BJ (cell line): ENCODE measurements at regions not wholly inside any gene's neighbourhood (a gene's known extent, or its start where the extent isn't known, plus 50 kb on each side); places are given as distances from the start of the nearest gene placed in this dataset.

Experiments
- CTCF ChIA-PET: fragments of 350-600 bp; formaldehyde crosslinking; extraction: SDS; loops from one replicate; lab custom pipeline; 2021; ENCODE audit warnings: antibody characterized with exemption, inconsistent platforms; lab: Yijun Ruan, JAX
- POLR2A ChIA-PET: fragments of 300-600 bp; sonication (Branson Sonifier 250); formaldehyde crosslinking; extraction: SDS; loops from one replicate; lab custom pipeline; 2021; ENCODE audit warnings: antibody characterized with exemption; lab: Charles Lee
- DNase-seq: peaks from one replicate; pipeline ENCODE4 v3.0.0-alpha.2; 2011; ENCODE audit warnings: low read depth
- H3K27me3 ChIP-seq: 2 replicates; pipeline ENCODE4 v1.6.0; 2011; ENCODE audit warnings: low read length; ENCODE audit not compliant: control insufficient read depth, insufficient read depth
- H3K36me3 ChIP-seq: 2 replicates; pipeline ENCODE4 v1.5.1; 2011; ENCODE audit warnings: low read length; ENCODE audit not compliant: control insufficient read depth, insufficient read depth
- H3K4me3 ChIP-seq: 2 replicates; pipeline ENCODE4 v1.5.1; 2011; ENCODE audit warnings: low read depth, mild to moderate bottlenecking, control low read depth, low read length
- CTCF ChIP-seq: IDR thresholded peaks from 2 replicates; pipeline ENCODE4 v1.5.1; 2011; ENCODE audit warnings: low read depth, mild to moderate bottlenecking, control low read depth, inconsistent platforms, low read length, moderate library complexity; ENCODE audit not compliant: insufficient read depth

- DNase-seq = no peak
- no peak for TF ChIP-seq CTCF
- ChIA-PET POLR2A (no interaction called here), CTCF (no interaction called here)
- no peak overlapping the region for H3K4me3 ChIP-seq
- no peaks in the 10 kb centered on the region for H3K27me3 ChIP-seq
- no peaks in the 10 kb centered on the region for H3K36me3 ChIP-seq
Measured at GRCh38 chr7:25774675-25775074, 377.3 kb upstream of the NFE2L3 start.

GRCh38 chr7:25775570-25775969 is 376.4 kb upstream of the NFE2L3 start:
- no peaks in the 10 kb centered on the region for H3K36me3 ChIP-seq
- no peak for DNase-seq
- ChIA-PET POLR2A (no interaction called here), CTCF (interaction anchor here (1.4 kb wide), 1 partner anchor 11 kb away, joined by 4 read pairs; no protein-coding TSS in a partner anchor)
- H3K27me3 ChIP-seq = no peaks in the 10 kb centered on the region
- no peak overlapping the region for H3K4me3 ChIP-seq
- TF ChIP-seq CTCF = no peak

GRCh38 chr7:25775999-25776743 is 375.8 kb upstream of the NFE2L3 start:
- Histone ChIP-seq H3K27me3 (no peaks in the 10 kb centered on the region), H3K4me3 (no peak overlapping the region), H3K36me3 (no peaks in the 10 kb centered on the region)
- ChIA-PET CTCF (interaction anchor here (1.4 kb wide), 1 partner anchor 10 kb away, joined by 4 read pairs; no protein-coding TSS in a partner anchor), POLR2A (no interaction called here)
- DNase-seq = no peak
- no peak for TF ChIP-seq CTCF

- H3K27me3 ChIP-seq = no peaks in the 10 kb centered on the region
- H3K36me3 ChIP-seq = no peaks in the 10 kb centered on the region
- no peak for TF ChIP-seq CTCF
- CTCF ChIA-PET = interaction anchor here (1.4 kb wide), 1 partner anchor 9 kb away, joined by 4 read pairs; no protein-coding TSS in a partner anchor
- no peak for DNase-seq
- H3K4me3 ChIP-seq = no peak overlapping the region
- POLR2A ChIA-PET = no interaction called here
Measured at GRCh38 chr7:25776744-25777123, 375.3 kb upstream of the NFE2L3 start.

GRCh38 chr7:25777969-25778708 is 373.9 kb upstream of the NFE2L3 start:
- TF ChIP-seq CTCF = no peak
- H3K27me3 ChIP-seq = no peaks in the 10 kb centered on the region
- H3K36me3 ChIP-seq = no peaks in the 10 kb centered on the region
- POLR2A ChIA-PET = no interaction called here
- CTCF ChIA-PET = no interaction called here
- no peak overlapping the region for H3K4me3 ChIP-seq
- no peak for DNase-seq
